Uterus (tissue), 2 donors: ENCODE measurements at regions not wholly inside any gene's neighbourhood (a gene's known extent, or its start where the extent isn't known, plus 50 kb on each side); places are given as distances from the start of the nearest gene placed in this dataset.

Experiments used
- POLR2A ChIP-seq, 2 donors: fragments of 450-650 bp; IDR thresholded peaks; one replicate each; pipeline ENCODE4 v1.6.1; 2016; ENCODE audit warnings: antibody characterized with exemption in 2 of 2, mild to moderate bottlenecking in 1 of 2, moderate library complexity in 1 of 2
- TF ChIP-seq, protein P1 (sequence below), 4 experiments: fragments of 200-600 bp in 2 of 4; fragments of 450-650 bp in 2 of 4; sonication (generic) in 2 of 4; IDR thresholded peaks; one replicate each; pipeline ENCODE4 v1.5.1; 2016 to 2019; ENCODE audit warnings: antibody characterized with exemption in 4 of 4, mild to moderate bottlenecking in 2 of 4, moderate library complexity in 1 of 4

GRCh38 chr21:15373941-15374340 is 309.1 kb upstream of the NRIP1 start:
- TF ChIP-seq POLR2A (IDR thresholded peaks at IDR 0.05): no peak
- TF ChIP-seq, protein P1, sequence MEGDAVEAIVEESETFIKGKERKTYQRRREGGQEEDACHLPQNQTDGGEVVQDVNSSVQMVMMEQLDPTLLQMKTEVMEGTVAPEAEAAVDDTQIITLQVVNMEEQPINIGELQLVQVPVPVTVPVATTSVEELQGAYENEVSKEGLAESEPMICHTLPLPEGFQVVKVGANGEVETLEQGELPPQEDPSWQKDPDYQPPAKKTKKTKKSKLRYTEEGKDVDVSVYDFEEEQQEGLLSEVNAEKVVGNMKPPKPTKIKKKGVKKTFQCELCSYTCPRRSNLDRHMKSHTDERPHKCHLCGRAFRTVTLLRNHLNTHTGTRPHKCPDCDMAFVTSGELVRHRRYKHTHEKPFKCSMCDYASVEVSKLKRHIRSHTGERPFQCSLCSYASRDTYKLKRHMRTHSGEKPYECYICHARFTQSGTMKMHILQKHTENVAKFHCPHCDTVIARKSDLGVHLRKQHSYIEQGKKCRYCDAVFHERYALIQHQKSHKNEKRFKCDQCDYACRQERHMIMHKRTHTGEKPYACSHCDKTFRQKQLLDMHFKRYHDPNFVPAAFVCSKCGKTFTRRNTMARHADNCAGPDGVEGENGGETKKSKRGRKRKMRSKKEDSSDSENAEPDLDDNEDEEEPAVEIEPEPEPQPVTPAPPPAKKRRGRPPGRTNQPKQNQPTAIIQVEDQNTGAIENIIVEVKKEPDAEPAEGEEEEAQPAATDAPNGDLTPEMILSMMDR (IDR thresholded peaks at IDR 0.05): no peak
